ENCODE measurements at regions not wholly inside any gene's neighbourhood (a gene's known extent, or its start where the extent isn't known, plus 50 kb on each side); places are given as distances from the start of the nearest gene placed in this dataset.

- TF ChIP-seq CTCF (IDR thresholded peaks at IDR 0.05), result no peak
- DNase-seq (ENCODE audit: low spot score) (no peak), ATAC-seq (ENCODE audit: low FRiP score) (no peak)
Observed at GRCh38 chr9:108417726-108418125, 438.1 kb downstream of the ACTL7B start.

GRCh38 chr9:108417312-108417711 is 438.5 kb downstream of the ACTL7B start:
- ATAC-seq (ENCODE audit: low FRiP score), result no peak
- no peak for TF ChIP-seq CTCF (IDR thresholded peaks at IDR 0.05)
- no peak for DNase-seq (ENCODE audit: low spot score)

GRCh38 chr9:108416324-108416723 is 439.5 kb downstream of the ACTL7B start:
- no peak for TF ChIP-seq CTCF (IDR thresholded peaks at IDR 0.05)
- no peak for ATAC-seq (ENCODE audit: low FRiP score)
- no peak for DNase-seq (ENCODE audit: low spot score)

GRCh38 chr9:108413809-108414208 is 442.0 kb downstream of the ACTL7B start:
- no peak for ATAC-seq (ENCODE audit: low FRiP score)
- TF ChIP-seq CTCF (IDR thresholded peaks at IDR 0.05), result no peak
- no peak for DNase-seq (ENCODE audit: low spot score)

GRCh38 chr9:108412755-108413154 is 443.0 kb downstream of the ACTL7B start:
- no peak for DNase-seq (ENCODE audit: low spot score)
- no peak for ATAC-seq (ENCODE audit: low FRiP score)
- no peak for TF ChIP-seq CTCF (IDR thresholded peaks at IDR 0.05)

- no peak for DNase-seq (ENCODE audit: low spot score)
- TF ChIP-seq CTCF (IDR thresholded peaks at IDR 0.05), result no peak
- ATAC-seq (ENCODE audit: low FRiP score), result no peak
Observed at GRCh38 chr9:108411632-108412031, 444.2 kb downstream of the ACTL7B start.

- DNase-seq (ENCODE audit: low spot score), result no peak
- ATAC-seq (ENCODE audit: low FRiP score), result no peak
- TF ChIP-seq CTCF (IDR thresholded peaks at IDR 0.05), result no peak
Observed at GRCh38 chr9:108410161-108410560, 445.6 kb downstream of the ACTL7B start.
